Activated CD8-positive, alpha-beta T cell treated with anti-CD3 and anti-CD28 coated beads for 36 hours (primary cell): ENCODE measurements at regions not wholly inside any gene's neighbourhood (a gene's known extent, or its start where the extent isn't known, plus 50 kb on each side); places are given as distances from the start of the nearest gene placed in this dataset.

Source experiments
- ATAC-seq: fragments of 200-7000 bp; cut with Tn5 transposase; one replicate; pipeline ENCODE4 v1.10.0; 2021; ENCODE audit warnings: mild to moderate bottlenecking, moderate library complexity
- CTCF ChIA-PET: fragments of 350-600 bp; sonication (Branson Sonifier 250); formaldehyde crosslinking; loops from one replicate; lab custom pipeline; 2021; ENCODE audit warnings: antibody characterized with exemption; lab: Charles Lee
- POLR2A ChIA-PET: fragments of 350-600 bp; sonication (Branson Sonifier 250); formaldehyde crosslinking; loops from one replicate; lab custom pipeline; 2021; ENCODE audit warnings: antibody characterized with exemption; lab: Charles Lee
- DNase-seq: peaks from one replicate; pipeline ENCODE4 v3.0.0-alpha.2; 2020
- H3K27ac Mint-ChIP-seq: one replicate; pipeline ENCODE4 v1.8.0; 2021; ENCODE audit warnings: mild to moderate bottlenecking, mixed read lengths
- H3K27me3 Mint-ChIP-seq: one replicate; pipeline ENCODE4 v1.8.0; 2021; ENCODE audit warnings: mixed read lengths
- H3K36me3 Mint-ChIP-seq: one replicate; pipeline ENCODE4 v1.8.0; 2021; ENCODE audit warnings: low read depth, mixed read lengths
- H3K4me1 Mint-ChIP-seq: one replicate; pipeline ENCODE4 v1.8.0; 2021; ENCODE audit warnings: low read depth, mixed read lengths
- H3K4me3 Mint-ChIP-seq: one replicate; pipeline ENCODE4 v1.8.0; 2021; ENCODE audit warnings: mild to moderate bottlenecking, moderate library complexity, mixed read lengths
- H3K9me3 Mint-ChIP-seq: one replicate; pipeline ENCODE4 v1.8.0; 2021; ENCODE audit warnings: mixed read lengths
- CTCF ChIP-seq: fragments of 200-600 bp; IDR thresholded peaks from one replicate; pipeline ENCODE4 v1.8.0; 2022; ENCODE audit warnings: antibody characterized with exemption, mild to moderate bottlenecking
- intact Hi-C: fragments of 100-400 bp; cut with micrococcal nuclease; formaldehyde crosslinking; loops from one replicate; pipeline ENCODE4 v1.10.0; 2022

- Mint-ChIP-seq H3K4me1 (peaks cover 15% of the 10 kb centered on the region), H3K27me3 (no peaks in the 10 kb centered on the region), H3K36me3 (peaks cover 3% of the 10 kb centered on the region), H3K27ac (no peak overlapping the region), H3K9me3 (no peaks in the 10 kb centered on the region), H3K4me3 (no peak overlapping the region)
- ChIA-PET CTCF (no interaction called here), POLR2A (no interaction called here)
- ATAC-seq (no peak), DNase-seq (no peak)
- no peak for TF ChIP-seq CTCF
- intact Hi-C loops, result no loop called here
These were observed 149.9 kb upstream of the BTG1 start for GRCh38 chr12:92295523-92295922.

GRCh38 chr12:92294676-92295440 is 149.2 kb upstream of the BTG1 start:
- Mint-ChIP-seq H3K27ac (no peak overlapping the region), H3K4me3 (no peak overlapping the region), H3K9me3 (no peaks in the 10 kb centered on the region), H3K36me3 (peaks cover 3% of the 10 kb centered on the region), H3K27me3 (no peaks in the 10 kb centered on the region), H3K4me1 (peaks cover 15% of the 10 kb centered on the region)
- ChIA-PET POLR2A (no interaction called here), CTCF (no interaction called here)
- TF ChIP-seq CTCF, result no peak
- no peak for ATAC-seq
- no peak for DNase-seq
- intact Hi-C loops, result no loop called here

GRCh38 chr12:92292016-92292415 is 146.4 kb upstream of the BTG1 start:
- no peak for TF ChIP-seq CTCF
- POLR2A ChIA-PET, result interaction anchor here (1.0 kb wide), 1 partner anchor 16 kb away, joined by 3 read pairs; no protein-coding TSS in a partner anchor
- CTCF ChIA-PET, result no interaction called here
- DNase-seq (no peak), ATAC-seq (no peak)
- no peak overlapping the region for H3K4me3 Mint-ChIP-seq
- intact Hi-C loops, result no loop called here
- peaks cover 1% of the 10 kb centered on the region for H3K9me3 Mint-ChIP-seq
- no peaks in the 10 kb centered on the region for H3K36me3 Mint-ChIP-seq
- H3K27ac Mint-ChIP-seq, result no peak overlapping the region
- peaks cover 3% of the 10 kb centered on the region for H3K4me1 Mint-ChIP-seq
- no peaks in the 10 kb centered on the region for H3K27me3 Mint-ChIP-seq

GRCh38 chr12:92290886-92291285 is 145.2 kb upstream of the BTG1 start:
- ATAC-seq, result no peak
- peaks cover 1% of the 10 kb centered on the region for H3K9me3 Mint-ChIP-seq

More at GRCh38 chr12:92290886-92291285, 145.2 kb upstream of the BTG1 start:
- intact Hi-C loops, result no loop called here
- DNase-seq, result no peak
- Mint-ChIP-seq H3K27me3 (no peaks in the 10 kb centered on the region), H3K36me3 (no peaks in the 10 kb centered on the region), H3K4me3 (no peak overlapping the region), H3K4me1 (peaks cover 3% of the 10 kb centered on the region), H3K27ac (no peak overlapping the region)
- ChIA-PET POLR2A (no interaction called here), CTCF (interaction anchor here (1.1 to 1.3 kb wide), 3 partner anchors 9 to 88 kb away, joined by 3 to 4 read pairs (median 3); no protein-coding TSS in a partner anchor)
- TF ChIP-seq CTCF, result no peak
